Neural progenitor cell (in vitro differentiated cells): ENCODE measurements at regions not wholly inside any gene's neighbourhood (a gene's known extent, or its start where the extent isn't known, plus 50 kb on each side); places are given as distances from the start of the nearest gene placed in this dataset.

Experiments
- EZH2 ChIP-seq: fragments of 200-600 bp; sonication (generic); IDR thresholded peaks from 2 replicates; pipeline ENCODE4 v1.6.1; 2017; ENCODE audit warnings: antibody characterized with exemption, mild to moderate bottlenecking, moderate library complexity
- TF ChIP-seq, protein P1 (sequence below): fragments of 200-600 bp; sonication (generic); IDR thresholded peaks from 2 replicates; pipeline ENCODE4 v1.5.1; 2017; ENCODE audit warnings: antibody characterized with exemption, mild to moderate bottlenecking

DNA sequence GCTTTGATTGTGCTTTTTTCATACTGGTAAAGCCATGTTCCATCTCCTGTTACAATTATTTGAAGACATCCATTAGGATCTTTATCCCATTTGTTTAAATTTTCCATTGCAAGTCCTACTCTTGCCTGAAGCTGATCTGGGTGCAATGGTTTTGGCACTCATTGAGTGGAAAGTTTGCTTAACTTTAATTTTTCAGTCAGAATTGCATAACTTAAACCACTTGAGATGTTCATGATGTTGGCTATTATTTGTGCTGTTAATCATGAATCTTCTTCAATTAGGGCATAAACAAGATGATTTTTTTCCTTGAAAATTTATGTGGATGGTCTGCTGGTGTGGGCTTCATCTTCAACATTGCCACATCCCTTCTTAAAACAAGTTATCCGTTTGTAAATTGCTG is 180.1 kb downstream of the ST6GAL2 start:
- TF ChIP-seq, protein P1, sequence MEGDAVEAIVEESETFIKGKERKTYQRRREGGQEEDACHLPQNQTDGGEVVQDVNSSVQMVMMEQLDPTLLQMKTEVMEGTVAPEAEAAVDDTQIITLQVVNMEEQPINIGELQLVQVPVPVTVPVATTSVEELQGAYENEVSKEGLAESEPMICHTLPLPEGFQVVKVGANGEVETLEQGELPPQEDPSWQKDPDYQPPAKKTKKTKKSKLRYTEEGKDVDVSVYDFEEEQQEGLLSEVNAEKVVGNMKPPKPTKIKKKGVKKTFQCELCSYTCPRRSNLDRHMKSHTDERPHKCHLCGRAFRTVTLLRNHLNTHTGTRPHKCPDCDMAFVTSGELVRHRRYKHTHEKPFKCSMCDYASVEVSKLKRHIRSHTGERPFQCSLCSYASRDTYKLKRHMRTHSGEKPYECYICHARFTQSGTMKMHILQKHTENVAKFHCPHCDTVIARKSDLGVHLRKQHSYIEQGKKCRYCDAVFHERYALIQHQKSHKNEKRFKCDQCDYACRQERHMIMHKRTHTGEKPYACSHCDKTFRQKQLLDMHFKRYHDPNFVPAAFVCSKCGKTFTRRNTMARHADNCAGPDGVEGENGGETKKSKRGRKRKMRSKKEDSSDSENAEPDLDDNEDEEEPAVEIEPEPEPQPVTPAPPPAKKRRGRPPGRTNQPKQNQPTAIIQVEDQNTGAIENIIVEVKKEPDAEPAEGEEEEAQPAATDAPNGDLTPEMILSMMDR = no peak
- no peak for TF ChIP-seq EZH2
